ENCODE measurements at regions not wholly inside any gene's neighbourhood (a gene's known extent, or its start where the extent isn't known, plus 50 kb on each side); places are given as distances from the start of the nearest gene placed in this dataset.

GRCh38 chrX:536616-537015 lies 94.0 kb upstream of the SHOX start:
- TF ChIP-seq POLR2A (IDR thresholded peaks at IDR 0.05) (no peak), CTCF (IDR thresholded peaks at IDR 0.05) (no peak)

All from lower leg skin (tissue), 3 donors.